Calu3 (cell line): ENCODE measurements at regions not wholly inside any gene's neighbourhood (a gene's known extent, or its start where the extent isn't known, plus 50 kb on each side); places are given as distances from the start of the nearest gene placed in this dataset.

Source experiments
- BruUV-seq: library from RNA; stranded (reverse); fragments of 400-500 nt; replicated peaks from 2 replicates; lab custom pipeline; 2021; lab: Mats Ljungman, UMichigan
- CTCF ChIA-PET: fragments of 300-600 bp; sonication (Branson Sonifier 250); formaldehyde crosslinking; loops from one replicate; lab custom pipeline; 2022; ENCODE audit warnings: antibody characterized with exemption; lab: Charles Lee
- DNase-seq: peaks from one replicate; pipeline ENCODE4 v3.0.0; 2022
- H3K27ac Mint-ChIP-seq: one replicate; pipeline ENCODE4 v1.8.0; 2022; ENCODE audit warnings: mixed read lengths; ENCODE audit not compliant: unreplicated experiment
- H3K27me3 Mint-ChIP-seq: one replicate; pipeline ENCODE4 v1.8.0; 2022; ENCODE audit warnings: mixed read lengths; ENCODE audit not compliant: unreplicated experiment
- H3K36me3 Mint-ChIP-seq: one replicate; pipeline ENCODE4 v1.8.0; 2022; ENCODE audit warnings: mild to moderate bottlenecking, moderate library complexity, mixed read lengths; ENCODE audit not compliant: insufficient read depth, unreplicated experiment
- H3K4me1 Mint-ChIP-seq: one replicate; pipeline ENCODE4 v1.8.0; 2022; ENCODE audit warnings: mild to moderate bottlenecking, low read depth, mixed read lengths; ENCODE audit not compliant: unreplicated experiment
- H3K4me3 Mint-ChIP-seq: one replicate; pipeline ENCODE4 v1.8.0; 2022; ENCODE audit warnings: mild to moderate bottlenecking, low read depth, moderate library complexity, mixed read lengths; ENCODE audit not compliant: unreplicated experiment
- H3K9me3 Mint-ChIP-seq: one replicate; pipeline ENCODE4 v1.8.0; 2022; ENCODE audit warnings: low read depth, mixed read lengths; ENCODE audit not compliant: unreplicated experiment
- CTCF ChIP-seq: fragments of 200-600 bp; IDR thresholded peaks from one replicate; pipeline ENCODE4 v1.8.0; 2022; ENCODE audit warnings: antibody characterized with exemption; ENCODE audit not compliant: unreplicated experiment
- intact Hi-C: fragments of 100-400 bp; cut with micrococcal nuclease; formaldehyde crosslinking; loops from one replicate; pipeline ENCODE4 v1.10.0; 2022; ENCODE audit not compliant: unreplicated experiment

DNA sequence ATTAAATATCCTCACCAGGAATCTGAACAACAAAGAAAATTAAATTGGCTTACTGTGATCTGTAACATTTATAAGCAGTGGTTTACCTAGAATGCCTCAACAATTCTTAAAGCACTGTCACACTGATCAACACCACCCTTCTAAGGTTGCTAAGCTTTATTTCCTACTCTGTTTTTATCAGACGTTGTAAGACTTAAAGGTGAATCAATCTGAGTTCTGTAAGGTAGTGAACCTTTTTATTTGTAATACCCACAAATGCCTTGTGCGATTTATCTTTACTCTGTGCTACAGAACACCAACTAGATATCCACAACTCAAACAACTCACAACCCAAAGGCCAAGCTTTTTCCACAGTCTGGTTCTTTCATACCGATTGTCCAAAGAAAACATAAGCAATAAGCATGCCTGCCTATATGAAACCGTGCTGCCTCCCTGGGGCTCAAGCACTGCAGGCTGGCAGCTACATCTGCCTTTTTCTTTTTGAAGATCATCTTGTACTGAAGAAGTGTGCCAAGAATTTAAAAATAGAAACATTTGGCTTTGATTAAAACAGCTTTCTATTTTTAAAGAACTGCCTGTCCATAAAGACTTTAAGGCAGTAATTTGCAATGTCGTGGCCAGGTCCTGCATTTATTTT lies 490.7 kb downstream of the NUP35 start:
- H3K27ac Mint-ChIP-seq = no peak overlapping the region
- no peaks in the 10 kb centered on the region for H3K27me3 Mint-ChIP-seq
- no peak for DNase-seq
- no peaks in the 10 kb centered on the region for H3K36me3 Mint-ChIP-seq
- no peaks in the 10 kb centered on the region for H3K4me1 Mint-ChIP-seq
- H3K9me3 Mint-ChIP-seq = peaks cover 14% of the 10 kb centered on the region
- CTCF ChIA-PET = no interaction called here
- no peak overlapping the region for H3K4me3 Mint-ChIP-seq
- intact Hi-C loops = no loop called here
- no peak for TF ChIP-seq CTCF
- no TSS peak for BruUV-seq

DNA sequence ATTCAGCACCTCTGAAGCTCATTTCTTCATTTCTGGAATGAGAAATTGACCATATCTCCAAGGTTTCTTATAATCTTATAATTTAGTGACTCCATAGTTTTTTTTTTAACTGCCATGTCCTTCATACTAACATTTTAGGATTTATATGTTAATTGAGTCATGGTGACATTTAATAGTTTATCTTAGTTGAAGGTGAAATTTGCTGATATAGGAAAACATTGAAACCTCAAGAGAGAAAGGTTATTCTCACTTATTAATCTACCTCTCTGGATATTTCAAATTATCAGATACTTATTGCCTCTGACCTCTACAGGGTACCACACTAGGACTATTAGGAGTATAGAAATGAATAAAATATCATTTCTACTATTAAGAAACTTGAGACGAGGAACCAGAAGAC lies 499.0 kb downstream of the NUP35 start:
- TF ChIP-seq CTCF = no peak
- no peak overlapping the region for H3K4me3 Mint-ChIP-seq
- CTCF ChIA-PET = no interaction called here

DNA sequence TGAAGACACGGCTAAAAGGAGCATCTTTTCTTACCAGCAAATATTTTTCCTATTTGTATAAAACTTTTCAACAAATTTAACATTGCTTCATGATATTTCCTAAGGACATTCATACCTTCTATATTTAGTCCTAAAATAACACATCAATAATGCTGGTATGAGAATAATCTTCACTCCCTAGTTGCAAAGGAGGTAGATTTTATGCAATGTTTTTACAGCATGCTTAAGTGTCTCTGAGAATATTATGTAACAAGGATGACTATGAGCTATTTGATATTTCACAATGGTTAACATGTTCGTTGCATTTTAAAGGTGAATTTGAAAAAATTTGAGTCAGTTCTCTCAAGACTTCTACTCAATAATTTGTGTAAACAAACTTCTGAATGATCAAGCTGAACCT lies 506.7 kb downstream of the NUP35 start:
- H3K27ac Mint-ChIP-seq = no peak overlapping the region
- no peaks in the 10 kb centered on the region for H3K4me1 Mint-ChIP-seq
- no peaks in the 10 kb centered on the region for H3K9me3 Mint-ChIP-seq
- no peak overlapping the region for H3K4me3 Mint-ChIP-seq
- CTCF ChIA-PET = no interaction called here
- no peak for TF ChIP-seq CTCF
- H3K36me3 Mint-ChIP-seq = no peaks in the 10 kb centered on the region
- intact Hi-C loops = no loop called here
- H3K27me3 Mint-ChIP-seq = no peaks in the 10 kb centered on the region
- no peak for DNase-seq
- BruUV-seq = no TSS peak

More for the DNA sequence above, 499.0 kb downstream of the NUP35 start:
- DNase-seq = no peak
- Mint-ChIP-seq H3K4me1 (no peaks in the 10 kb centered on the region), H3K27me3 (no peaks in the 10 kb centered on the region), H3K9me3 (peaks cover 14% of the 10 kb centered on the region), H3K36me3 (no peaks in the 10 kb centered on the region), H3K27ac (no peak overlapping the region)
- intact Hi-C loops = no loop called here
- BruUV-seq = no TSS peak

DNA sequence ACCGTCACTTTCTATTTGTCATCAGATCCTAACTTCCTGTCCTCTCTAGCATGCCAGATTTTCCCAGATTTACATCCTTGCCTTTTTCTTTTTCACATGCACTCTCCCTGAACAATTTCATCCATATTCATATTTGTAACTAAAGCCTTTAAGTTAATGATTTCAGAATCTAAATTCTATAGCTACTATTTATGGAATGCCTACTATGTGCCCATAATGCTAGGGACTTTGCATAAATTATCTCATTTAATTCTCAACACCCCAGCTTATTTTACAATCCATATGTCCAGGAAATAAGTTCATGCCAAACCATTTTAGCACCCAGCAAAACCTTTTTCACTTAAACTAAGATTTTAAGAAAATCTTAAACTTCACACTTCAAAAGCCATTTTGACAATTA lies 531.9 kb downstream of the NUP35 start:
- intact Hi-C loops = no loop called here
- H3K36me3 Mint-ChIP-seq = no peaks in the 10 kb centered on the region
- CTCF ChIA-PET = no interaction called here
- H3K4me3 Mint-ChIP-seq = no peak overlapping the region
- DNase-seq = no peak
- peaks cover 7% of the 10 kb centered on the region for H3K9me3 Mint-ChIP-seq
- H3K27me3 Mint-ChIP-seq = no peaks in the 10 kb centered on the region
- TF ChIP-seq CTCF = no peak
- no peak overlapping the region for H3K27ac Mint-ChIP-seq
- H3K4me1 Mint-ChIP-seq = no peaks in the 10 kb centered on the region
- BruUV-seq = no TSS peak
